ENCODE measurements at regions not wholly inside any gene's neighbourhood (a gene's known extent, or its start where the extent isn't known, plus 50 kb on each side); places are given as distances from the start of the nearest gene placed in this dataset.

- DNase-seq (ENCODE audit: low read depth), result no peak
These were observed 92.8 kb upstream of the CACNA1E start for GRCh38 chr1:181390410-181391077.

GRCh38 chr1:181391301-181391900 lies 91.9 kb upstream of the CACNA1E start:
- DNase-seq (ENCODE audit: low read depth), result peak; percentile 4

- DNase-seq (ENCODE audit: low read depth), result no peak
These were observed 91.2 kb upstream of the CACNA1E start for GRCh38 chr1:181392133-181392532.

- DNase-seq (ENCODE audit: low read depth), result no peak
These were observed 90.6 kb upstream of the CACNA1E start for GRCh38 chr1:181392613-181393220.

- no peak for DNase-seq (ENCODE audit: low read depth)
These were observed 88.6 kb upstream of the CACNA1E start for GRCh38 chr1:181394766-181395165.

- DNase-seq (ENCODE audit: low read depth), result no peak
These were observed 87.1 kb upstream of the CACNA1E start for GRCh38 chr1:181396171-181396670.

GRCh38 chr1:181396811-181397210 lies 86.5 kb upstream of the CACNA1E start:
- DNase-seq (ENCODE audit: low read depth), result no peak

- no peak for DNase-seq (ENCODE audit: low read depth)
These were observed 85.5 kb upstream of the CACNA1E start for GRCh38 chr1:181397845-181398244.

- DNase-seq (ENCODE audit: low read depth), result no peak
These were observed 84.8 kb upstream of the CACNA1E start for GRCh38 chr1:181398544-181398943.

GRCh38 chr1:181405584-181405983 lies 77.7 kb upstream of the CACNA1E start:
- DNase-seq (ENCODE audit: low read depth), result no peak

- DNase-seq (ENCODE audit: low read depth), result no peak
These were observed 76.3 kb upstream of the CACNA1E start for GRCh38 chr1:181406989-181407388.

- DNase-seq (ENCODE audit: low read depth), result no peak
These were observed 73.3 kb upstream of the CACNA1E start for GRCh38 chr1:181409981-181410380.

GRCh38 chr1:181412746-181413145 lies 70.6 kb upstream of the CACNA1E start:
- DNase-seq (ENCODE audit: low read depth), result no peak

- no peak for DNase-seq (ENCODE audit: low read depth)
These were observed 70.0 kb upstream of the CACNA1E start for GRCh38 chr1:181413195-181413815.

- no peak for DNase-seq (ENCODE audit: low read depth)
These were observed 69.5 kb upstream of the CACNA1E start for GRCh38 chr1:181413836-181414235.

- no peak for DNase-seq (ENCODE audit: low read depth)
These were observed 67.0 kb upstream of the CACNA1E start for GRCh38 chr1:181416268-181416860.

GRCh38 chr1:181417915-181418314 lies 65.4 kb upstream of the CACNA1E start:
- DNase-seq (ENCODE audit: low read depth), result no peak

- peak; percentile 49 for DNase-seq (ENCODE audit: low read depth)
These were observed 59.9 kb upstream of the CACNA1E start for GRCh38 chr1:181423301-181423918.

- peak; percentile 42 for DNase-seq (ENCODE audit: low read depth)
These were observed 58.4 kb upstream of the CACNA1E start for GRCh38 chr1:181424786-181425403.

- no peak for DNase-seq (ENCODE audit: low read depth)
These were observed 57.8 kb upstream of the CACNA1E start for GRCh38 chr1:181425566-181425965.

- no peak for DNase-seq (ENCODE audit: low read depth)
These were observed 53.9 kb upstream of the CACNA1E start for GRCh38 chr1:181429462-181429861.
